GM18873 (cell line): ENCODE measurements at regions not wholly inside any gene's neighbourhood (a gene's known extent, or its start where the extent isn't known, plus 50 kb on each side); places are given as distances from the start of the nearest gene placed in this dataset.
A peak's percentile ranks its signal among the peaks of the same experiment; 100 is the strongest.

Experiments used
- ATAC-seq: cut with Tn5 transposase; IDR thresholded peaks from one replicate; pipeline ENCODE4 v1.9.1; 2021; ENCODE audit warnings: mild to moderate bottlenecking, moderate library complexity, moderate number of reproducible peaks; ENCODE audit not compliant: unreplicated experiment, low FRiP score

GRCh38 chr10:110373857-110374654 lies 69.3 kb upstream of the SMNDC1 start:
- ATAC-seq: no peak

GRCh38 chr10:110375121-110375520 lies 70.4 kb upstream of the SMNDC1 start:
- no peak for ATAC-seq

GRCh38 chr10:110376021-110376766 lies 71.5 kb upstream of the SMNDC1 start:
- no peak for ATAC-seq

- ATAC-seq: no peak
Observed at GRCh38 chr10:110376767-110377160, 72.0 kb upstream of the SMNDC1 start.

GRCh38 chr10:110378006-110378405 lies 73.3 kb upstream of the SMNDC1 start:
- ATAC-seq: no peak

- ATAC-seq: no peak
Observed at GRCh38 chr10:110378533-110379108, 73.9 kb upstream of the SMNDC1 start.

GRCh38 chr10:110379831-110380230 lies 75.1 kb upstream of the SMNDC1 start:
- ATAC-seq: no peak

GRCh38 chr10:110380293-110380692 lies 75.6 kb upstream of the SMNDC1 start:
- no peak for ATAC-seq

- ATAC-seq: no peak
Observed at GRCh38 chr10:110382695-110383094, 78.0 kb upstream of the SMNDC1 start.

- no peak for ATAC-seq
Observed at GRCh38 chr10:110387617-110387982, 82.9 kb upstream of the SMNDC1 start.

GRCh38 chr10:110387983-110388686 lies 83.4 kb upstream of the SMNDC1 start:
- peak; percentile 84 for ATAC-seq

GRCh38 chr10:110388687-110389052 lies 84.0 kb upstream of the SMNDC1 start:
- ATAC-seq: no peak

GRCh38 chr10:110389255-110389654 lies 84.5 kb upstream of the SMNDC1 start:
- no peak for ATAC-seq

GRCh38 chr10:110391541-110391940 lies 86.8 kb upstream of the SMNDC1 start:
- no peak for ATAC-seq

GRCh38 chr10:110392121-110392520 lies 87.4 kb upstream of the SMNDC1 start:
- no peak for ATAC-seq

GRCh38 chr10:110392868-110393740 lies 88.4 kb upstream of the SMNDC1 start:
- no peak for ATAC-seq

GRCh38 chr10:110393866-110394265 lies 89.1 kb upstream of the SMNDC1 start:
- no peak for ATAC-seq

- no peak for ATAC-seq
Observed at GRCh38 chr10:110394296-110394695, 89.6 kb upstream of the SMNDC1 start.

GRCh38 chr10:110394898-110395297 lies 90.2 kb upstream of the SMNDC1 start:
- ATAC-seq: no peak
